Ishikawa (cell line): ENCODE measurements at regions not wholly inside any gene's neighbourhood (a gene's known extent, or its start where the extent isn't known, plus 50 kb on each side); places are given as distances from the start of the nearest gene placed in this dataset.

Experiments
- EP300 ChIP-seq: IDR thresholded peaks from 2 replicates; pipeline ENCODE4 v1.6.1; 2012; ENCODE audit warnings: borderline replicate concordance
- RAD21 ChIP-seq: IDR thresholded peaks from 2 replicates; pipeline ENCODE4 v1.6.1; 2012; ENCODE audit warnings: low read depth

DNA sequence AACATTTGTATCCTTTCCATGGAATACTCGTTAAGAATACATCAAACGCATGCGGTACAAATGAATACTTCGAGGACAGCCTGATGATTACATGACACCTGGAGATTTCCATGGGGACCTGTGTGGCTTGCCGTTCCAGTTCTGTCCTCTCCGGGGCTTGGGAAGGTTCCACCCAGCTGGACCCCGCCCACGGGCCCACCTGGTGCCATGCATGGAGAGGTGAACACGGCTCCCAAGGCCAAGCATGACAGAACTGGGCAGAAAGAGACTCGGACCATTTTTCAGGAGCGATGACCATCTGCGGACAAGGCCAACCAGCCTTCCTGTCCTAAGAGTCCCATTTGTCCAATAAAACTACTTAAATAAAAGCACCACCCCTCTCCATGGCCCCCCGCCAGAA lies 80.1 kb downstream of the TEX36 start:
- TF ChIP-seq EP300 (no peak), RAD21 (no peak)
